Stomach (tissue), 4 donors: ENCODE measurements at regions not wholly inside any gene's neighbourhood (a gene's known extent, or its start where the extent isn't known, plus 50 kb on each side); places are given as distances from the start of the nearest gene placed in this dataset.

Experiments
- EP300 ChIP-seq: sonication (generic); formaldehyde crosslinking; IDR thresholded peaks from one replicate; pipeline ENCODE4 v1.6.1; 2017; ENCODE audit warnings: antibody characterized with exemption
- POLR2A ChIP-seq, 4 donors: fragments of 450-650 bp; IDR thresholded peaks; one replicate each; pipeline ENCODE4 v1.6.1; 2016; ENCODE audit warnings: antibody characterized with exemption in 4 of 4, control low read depth in 2 of 4, mild to moderate bottlenecking in 1 of 4, moderate library complexity in 1 of 4
- POLR2AphosphoS5 ChIP-seq, 3 donors: sonication (generic); formaldehyde crosslinking; IDR thresholded peaks; one replicate each; pipeline ENCODE4 v1.6.1; 2016; ENCODE audit warnings: antibody characterized with exemption in 3 of 3
- TF ChIP-seq, protein P1 (sequence below), 7 experiments: fragments of 450-650 bp in 4 of 7; fragments of 200-600 bp in 3 of 7; sonication (generic) in 3 of 7; IDR thresholded peaks; one replicate each; pipeline ENCODE4 v1.5.1; 2016 to 2019; ENCODE audit warnings: antibody characterized with exemption in 7 of 7, control low read depth in 2 of 7, mild to moderate bottlenecking in 1 of 7

DNA sequence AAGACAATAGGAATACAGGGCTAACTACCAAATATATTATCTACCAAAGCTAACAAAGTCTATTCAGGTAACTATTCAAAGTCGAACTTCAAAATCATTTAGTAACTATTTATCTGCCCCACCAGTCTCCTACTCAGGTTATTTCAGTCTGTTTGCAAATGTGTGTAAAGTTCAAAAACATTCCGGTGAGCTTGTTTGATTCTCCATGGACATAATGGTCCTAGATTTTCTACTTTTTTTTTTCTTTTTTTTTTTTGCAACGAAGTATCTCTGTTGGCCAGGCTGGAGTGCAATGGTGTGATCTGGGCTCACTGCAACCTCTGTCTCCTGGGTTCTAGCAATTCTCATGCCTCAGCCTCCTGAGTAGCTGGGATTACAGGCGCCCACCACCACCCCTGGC, 236.0 kb upstream of the FOXQ1 start:
- TF ChIP-seq, protein P1, sequence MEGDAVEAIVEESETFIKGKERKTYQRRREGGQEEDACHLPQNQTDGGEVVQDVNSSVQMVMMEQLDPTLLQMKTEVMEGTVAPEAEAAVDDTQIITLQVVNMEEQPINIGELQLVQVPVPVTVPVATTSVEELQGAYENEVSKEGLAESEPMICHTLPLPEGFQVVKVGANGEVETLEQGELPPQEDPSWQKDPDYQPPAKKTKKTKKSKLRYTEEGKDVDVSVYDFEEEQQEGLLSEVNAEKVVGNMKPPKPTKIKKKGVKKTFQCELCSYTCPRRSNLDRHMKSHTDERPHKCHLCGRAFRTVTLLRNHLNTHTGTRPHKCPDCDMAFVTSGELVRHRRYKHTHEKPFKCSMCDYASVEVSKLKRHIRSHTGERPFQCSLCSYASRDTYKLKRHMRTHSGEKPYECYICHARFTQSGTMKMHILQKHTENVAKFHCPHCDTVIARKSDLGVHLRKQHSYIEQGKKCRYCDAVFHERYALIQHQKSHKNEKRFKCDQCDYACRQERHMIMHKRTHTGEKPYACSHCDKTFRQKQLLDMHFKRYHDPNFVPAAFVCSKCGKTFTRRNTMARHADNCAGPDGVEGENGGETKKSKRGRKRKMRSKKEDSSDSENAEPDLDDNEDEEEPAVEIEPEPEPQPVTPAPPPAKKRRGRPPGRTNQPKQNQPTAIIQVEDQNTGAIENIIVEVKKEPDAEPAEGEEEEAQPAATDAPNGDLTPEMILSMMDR (IDR thresholded peaks at IDR 0.05): no peak
- no peak for TF ChIP-seq EP300
- no peak for TF ChIP-seq POLR2A (IDR thresholded peaks at IDR 0.05)
- TF ChIP-seq POLR2AphosphoS5 (IDR thresholded peaks at IDR 0.05): no peak
